ENCODE measurements at regions not wholly inside any gene's neighbourhood (a gene's known extent, or its start where the extent isn't known, plus 50 kb on each side); places are given as distances from the start of the nearest gene placed in this dataset.

DNA sequence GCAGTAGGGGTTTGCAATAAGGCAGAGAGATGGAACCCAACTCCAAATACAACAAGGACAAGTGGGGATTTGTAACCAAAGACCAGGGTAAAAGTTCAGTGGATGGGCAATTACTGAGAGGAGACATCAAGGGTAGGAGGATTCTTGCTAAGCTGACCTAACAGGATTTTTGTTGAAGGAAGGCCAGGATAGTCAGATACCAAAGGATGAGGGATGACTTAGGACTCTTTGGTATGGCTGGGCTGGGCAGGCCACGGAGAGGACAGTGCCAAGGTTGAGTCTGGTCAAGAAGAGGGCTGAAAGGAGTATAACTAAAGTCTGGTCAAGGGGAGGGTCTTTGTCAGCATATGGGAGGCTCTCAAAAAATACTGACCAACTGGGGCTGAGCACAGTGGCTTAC lies 85.3 kb upstream of the UBE2E2 start:
- Histone ChIP-seq H3K4me3 (replicated peaks in 1 of 3; ENCODE audit: insufficient read depth in 1 of 3, low read depth in 2 of 3, low read length in 3 of 3) (no peak overlapping the region), H3K27me3 (ENCODE audit: control insufficient read depth in 1 of 2, insufficient read depth in 2 of 2, low read length in 2 of 2) (no peaks in the 10 kb centered on the region), H4K20me1 (ENCODE audit: insufficient read depth, low read length) (no peaks in the 10 kb centered on the region), H3K9ac (ENCODE audit: insufficient read depth, low read depth, low read length) (no peak overlapping the region), H3K79me2 (ENCODE audit: insufficient read depth, low read length) (no peaks in the 10 kb centered on the region), H3K4me2 (ENCODE audit: low read depth, low read length) (no peak overlapping the region), H3K4me1 (ENCODE audit: insufficient read depth, low read length) (no peaks in the 10 kb centered on the region), H3K27ac (ENCODE audit: extremely low read length, insufficient read depth, low read length) (no peak overlapping the region), H2AFZ (ENCODE audit: low read length) (no peak overlapping the region), H3K9me3 (ENCODE audit: low read length) (no peaks in the 10 kb centered on the region), H3K36me3 (replicated peaks in 1 of 2; ENCODE audit: control insufficient read depth in 1 of 2, insufficient read depth in 2 of 2, low read length in 2 of 2) (no peaks in the 10 kb centered on the region)
- in situ Hi-C loops (cut with HindIII; ENCODE audit: extremely low pct_ligation_motif_present, low pct_unique_long_range_greater_than_20kb), result no loop called here
- BruUV-seq (replicated peaks), result no TSS peak
- intact Hi-C loops (cut with micrococcal nuclease; ENCODE audit: unreplicated experiment), result no loop called here
- ChIA-PET CTCF (ENCODE audit: low intra/inter-chr PET ratio, low total read pairs) (no interaction called here), POLR2A (no interaction called here)
- 0% methylated on average over 1 of the region's 1 CpG for WGBS (ENCODE audit: low lambda C conversion rate)
- FAIRE-seq, result no peak
- DNase-seq (ENCODE audit: low spot score), result no peak
- TF ChIP-seq ARNT2 (CRISPR knock-in tag; IDR thresholded peaks at IDR 0.05; ENCODE audit: low read depth), result no peak
- TF ChIP-seq TSC22D2 (CRISPR knock-in tag; IDR thresholded peaks at IDR 0.05; ENCODE audit: borderline replicate concordance), result no peak
- no peak for TF ChIP-seq ZNF326 (CRISPR knock-in tag; IDR thresholded peaks at IDR 0.05; ENCODE audit: borderline replicate concordance)
- no peak for TF ChIP-seq NCOA5 (CRISPR knock-in tag; IDR thresholded peaks at IDR 0.05)
- TF ChIP-seq, protein P1, sequence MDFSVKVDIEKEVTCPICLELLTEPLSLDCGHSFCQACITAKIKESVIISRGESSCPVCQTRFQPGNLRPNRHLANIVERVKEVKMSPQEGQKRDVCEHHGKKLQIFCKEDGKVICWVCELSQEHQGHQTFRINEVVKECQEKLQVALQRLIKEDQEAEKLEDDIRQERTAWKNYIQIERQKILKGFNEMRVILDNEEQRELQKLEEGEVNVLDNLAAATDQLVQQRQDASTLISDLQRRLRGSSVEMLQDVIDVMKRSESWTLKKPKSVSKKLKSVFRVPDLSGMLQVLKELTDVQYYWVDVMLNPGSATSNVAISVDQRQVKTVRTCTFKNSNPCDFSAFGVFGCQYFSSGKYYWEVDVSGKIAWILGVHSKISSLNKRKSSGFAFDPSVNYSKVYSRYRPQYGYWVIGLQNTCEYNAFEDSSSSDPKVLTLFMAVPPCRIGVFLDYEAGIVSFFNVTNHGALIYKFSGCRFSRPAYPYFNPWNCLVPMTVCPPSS (IDR thresholded peaks at IDR 0.05), result no peak
- no peak for TF ChIP-seq ZNF460 (CRISPR knock-in tag; IDR thresholded peaks at IDR 0.05; ENCODE audit: borderline replicate concordance)
- TF ChIP-seq NRL (CRISPR knock-in tag; IDR thresholded peaks at IDR 0.05; ENCODE audit: borderline replicate concordance), result no peak
- TF ChIP-seq HMGXB3 (CRISPR knock-in tag; IDR thresholded peaks at IDR 0.05; ENCODE audit: borderline replicate concordance), result no peak
- TF ChIP-seq RBM22 (optimal IDR thresholded peaks at IDR 0.05; ENCODE audit: low read length), result no peak
- no peak for TF ChIP-seq SMAD3 (CRISPR knock-in tag; IDR thresholded peaks at IDR 0.05)
- TF ChIP-seq PAF1 (CRISPR knock-in tag; IDR thresholded peaks at IDR 0.05), result no peak
- TF ChIP-seq RCOR2 (CRISPR knock-in tag; IDR thresholded peaks at IDR 0.05), result no peak
- TF ChIP-seq SSRP1 (CRISPR knock-in tag; IDR thresholded peaks at IDR 0.05), result no peak
- TF ChIP-seq, protein P2, sequence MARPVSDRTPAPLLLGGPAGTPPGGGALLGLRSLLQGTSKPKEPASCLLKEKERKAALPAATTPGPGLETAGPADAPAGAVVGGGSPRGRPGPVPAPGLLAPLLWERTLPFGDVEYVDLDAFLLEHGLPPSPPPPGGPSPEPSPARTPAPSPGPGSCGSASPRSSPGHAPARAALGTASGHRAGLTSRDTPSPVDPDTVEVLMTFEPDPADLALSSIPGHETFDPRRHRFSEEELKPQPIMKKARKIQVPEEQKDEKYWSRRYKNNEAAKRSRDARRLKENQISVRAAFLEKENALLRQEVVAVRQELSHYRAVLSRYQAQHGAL (CRISPR knock-in tag; IDR thresholded peaks at IDR 0.05; ENCODE audit: not compliant biosample characterization), result no peak
- TF ChIP-seq ZNF337 (CRISPR knock-in tag; IDR thresholded peaks at IDR 0.05; ENCODE audit: borderline replicate concordance, low read depth), result no peak
- TF ChIP-seq, protein P3, sequence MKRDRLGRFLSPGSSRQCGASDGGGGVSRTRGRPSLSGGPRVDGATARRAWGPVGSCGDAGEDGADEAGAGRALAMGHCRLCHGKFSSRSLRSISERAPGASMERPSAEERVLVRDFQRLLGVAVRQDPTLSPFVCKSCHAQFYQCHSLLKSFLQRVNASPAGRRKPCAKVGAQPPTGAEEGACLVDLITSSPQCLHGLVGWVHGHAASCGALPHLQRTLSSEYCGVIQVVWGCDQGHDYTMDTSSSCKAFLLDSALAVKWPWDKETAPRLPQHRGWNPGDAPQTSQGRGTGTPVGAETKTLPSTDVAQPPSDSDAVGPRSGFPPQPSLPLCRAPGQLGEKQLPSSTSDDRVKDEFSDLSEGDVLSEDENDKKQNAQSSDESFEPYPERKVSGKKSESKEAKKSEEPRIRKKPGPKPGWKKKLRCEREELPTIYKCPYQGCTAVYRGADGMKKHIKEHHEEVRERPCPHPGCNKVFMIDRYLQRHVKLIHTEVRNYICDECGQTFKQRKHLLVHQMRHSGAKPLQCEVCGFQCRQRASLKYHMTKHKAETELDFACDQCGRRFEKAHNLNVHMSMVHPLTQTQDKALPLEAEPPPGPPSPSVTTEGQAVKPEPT (CRISPR knock-in tag; IDR thresholded peaks at IDR 0.05; ENCODE audit: low read depth), result no peak
- no peak for TF ChIP-seq ZNF20 (CRISPR knock-in tag; IDR thresholded peaks at IDR 0.05)
- TF ChIP-seq ZNF552 (CRISPR knock-in tag; IDR thresholded peaks at IDR 0.05; ENCODE audit: borderline replicate concordance), result no peak
- no peak for ATAC-seq

All from HepG2 (cell line).